ENCODE measurements at regions not wholly inside any gene's neighbourhood (a gene's known extent, or its start where the extent isn't known, plus 50 kb on each side); places are given as distances from the start of the nearest gene placed in this dataset.

DNA sequence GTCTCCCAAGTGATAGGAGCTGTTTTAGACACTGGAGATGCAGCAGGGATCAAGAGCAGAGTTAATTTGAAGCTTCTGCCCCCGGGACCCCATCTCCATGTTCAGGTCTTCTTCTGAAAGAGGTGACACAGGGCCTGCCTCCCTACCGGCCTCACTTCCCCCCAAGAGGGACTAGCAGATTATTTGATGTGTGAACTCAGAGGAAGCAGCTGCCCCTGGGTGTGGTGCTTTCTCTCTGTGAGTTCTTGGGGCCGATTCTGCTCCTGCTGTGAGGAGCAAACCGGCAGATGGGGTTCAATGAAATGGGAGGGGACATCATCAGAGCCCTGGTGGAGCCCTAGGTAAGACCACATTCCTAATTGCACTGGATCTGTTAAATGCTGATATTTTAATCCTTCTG is 193.4 kb downstream of the FBXO15 start:
- TF ChIP-seq, protein P1, sequence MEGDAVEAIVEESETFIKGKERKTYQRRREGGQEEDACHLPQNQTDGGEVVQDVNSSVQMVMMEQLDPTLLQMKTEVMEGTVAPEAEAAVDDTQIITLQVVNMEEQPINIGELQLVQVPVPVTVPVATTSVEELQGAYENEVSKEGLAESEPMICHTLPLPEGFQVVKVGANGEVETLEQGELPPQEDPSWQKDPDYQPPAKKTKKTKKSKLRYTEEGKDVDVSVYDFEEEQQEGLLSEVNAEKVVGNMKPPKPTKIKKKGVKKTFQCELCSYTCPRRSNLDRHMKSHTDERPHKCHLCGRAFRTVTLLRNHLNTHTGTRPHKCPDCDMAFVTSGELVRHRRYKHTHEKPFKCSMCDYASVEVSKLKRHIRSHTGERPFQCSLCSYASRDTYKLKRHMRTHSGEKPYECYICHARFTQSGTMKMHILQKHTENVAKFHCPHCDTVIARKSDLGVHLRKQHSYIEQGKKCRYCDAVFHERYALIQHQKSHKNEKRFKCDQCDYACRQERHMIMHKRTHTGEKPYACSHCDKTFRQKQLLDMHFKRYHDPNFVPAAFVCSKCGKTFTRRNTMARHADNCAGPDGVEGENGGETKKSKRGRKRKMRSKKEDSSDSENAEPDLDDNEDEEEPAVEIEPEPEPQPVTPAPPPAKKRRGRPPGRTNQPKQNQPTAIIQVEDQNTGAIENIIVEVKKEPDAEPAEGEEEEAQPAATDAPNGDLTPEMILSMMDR (conservative IDR thresholded peaks at IDR 0.05 in 1 of 2, IDR thresholded peaks at IDR 0.05 in 1 of 2; ENCODE audit: low read depth in 1 of 2, low read length in 2 of 2): no peak
- TF ChIP-seq EZH2 (IDR thresholded peaks at IDR 0.05; ENCODE audit: low read length, missing control alignments): no peak

Measured in fibroblast of lung (primary cell).